ENCODE measurements at regions not wholly inside any gene's neighbourhood (a gene's known extent, or its start where the extent isn't known, plus 50 kb on each side); places are given as distances from the start of the nearest gene placed in this dataset.

DNA sequence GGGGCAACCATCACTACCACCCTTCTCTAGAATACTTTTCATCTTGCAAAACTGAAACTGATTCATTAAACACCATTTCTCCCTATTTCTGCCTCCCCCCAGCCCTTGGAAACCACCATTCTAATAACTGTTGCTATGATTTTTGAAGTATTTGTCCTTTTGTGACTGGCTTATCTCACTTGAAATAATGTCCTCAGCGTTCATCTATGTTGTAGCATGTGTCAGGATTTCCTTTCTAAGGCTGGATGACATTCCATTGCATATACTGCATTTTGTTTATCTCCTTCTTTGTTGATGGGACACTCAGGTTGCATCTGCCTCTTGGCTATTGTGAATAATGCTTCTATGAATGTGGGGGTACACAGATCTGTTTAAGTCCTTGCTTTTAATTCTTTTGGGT is 327.6 kb upstream of the ZNF32 start:
- TF ChIP-seq, protein P1, sequence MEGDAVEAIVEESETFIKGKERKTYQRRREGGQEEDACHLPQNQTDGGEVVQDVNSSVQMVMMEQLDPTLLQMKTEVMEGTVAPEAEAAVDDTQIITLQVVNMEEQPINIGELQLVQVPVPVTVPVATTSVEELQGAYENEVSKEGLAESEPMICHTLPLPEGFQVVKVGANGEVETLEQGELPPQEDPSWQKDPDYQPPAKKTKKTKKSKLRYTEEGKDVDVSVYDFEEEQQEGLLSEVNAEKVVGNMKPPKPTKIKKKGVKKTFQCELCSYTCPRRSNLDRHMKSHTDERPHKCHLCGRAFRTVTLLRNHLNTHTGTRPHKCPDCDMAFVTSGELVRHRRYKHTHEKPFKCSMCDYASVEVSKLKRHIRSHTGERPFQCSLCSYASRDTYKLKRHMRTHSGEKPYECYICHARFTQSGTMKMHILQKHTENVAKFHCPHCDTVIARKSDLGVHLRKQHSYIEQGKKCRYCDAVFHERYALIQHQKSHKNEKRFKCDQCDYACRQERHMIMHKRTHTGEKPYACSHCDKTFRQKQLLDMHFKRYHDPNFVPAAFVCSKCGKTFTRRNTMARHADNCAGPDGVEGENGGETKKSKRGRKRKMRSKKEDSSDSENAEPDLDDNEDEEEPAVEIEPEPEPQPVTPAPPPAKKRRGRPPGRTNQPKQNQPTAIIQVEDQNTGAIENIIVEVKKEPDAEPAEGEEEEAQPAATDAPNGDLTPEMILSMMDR (IDR thresholded peaks at IDR 0.05; ENCODE audit: low read depth, low read length) = no peak
- DNase-seq (ENCODE audit: extremely low read depth, low read depth) = no peak

DNA sequence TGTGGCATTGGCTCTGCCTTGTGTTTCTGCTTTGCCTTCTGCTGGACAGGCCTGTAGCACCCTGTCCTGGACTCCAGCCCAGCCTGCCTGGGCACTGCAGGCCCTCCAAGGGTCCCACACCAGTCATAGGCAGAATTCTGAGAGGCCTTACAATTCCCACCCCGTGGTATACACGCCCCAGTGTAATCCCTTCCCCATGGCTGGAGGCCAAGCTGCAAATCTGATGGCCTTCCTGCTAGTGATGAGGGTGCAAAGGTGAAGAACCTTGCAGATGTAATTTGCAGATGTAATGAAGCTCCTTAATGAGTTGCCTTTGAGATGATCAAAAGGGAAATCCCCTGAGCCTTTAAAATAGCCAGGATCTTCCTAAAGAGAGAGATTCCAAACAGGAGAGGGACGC is 325.1 kb upstream of the ZNF32 start:
- TF ChIP-seq, protein P1 (IDR thresholded peaks at IDR 0.05; ENCODE audit: low read depth, low read length) = no peak
- DNase-seq (ENCODE audit: extremely low read depth, low read depth) = no peak

DNA sequence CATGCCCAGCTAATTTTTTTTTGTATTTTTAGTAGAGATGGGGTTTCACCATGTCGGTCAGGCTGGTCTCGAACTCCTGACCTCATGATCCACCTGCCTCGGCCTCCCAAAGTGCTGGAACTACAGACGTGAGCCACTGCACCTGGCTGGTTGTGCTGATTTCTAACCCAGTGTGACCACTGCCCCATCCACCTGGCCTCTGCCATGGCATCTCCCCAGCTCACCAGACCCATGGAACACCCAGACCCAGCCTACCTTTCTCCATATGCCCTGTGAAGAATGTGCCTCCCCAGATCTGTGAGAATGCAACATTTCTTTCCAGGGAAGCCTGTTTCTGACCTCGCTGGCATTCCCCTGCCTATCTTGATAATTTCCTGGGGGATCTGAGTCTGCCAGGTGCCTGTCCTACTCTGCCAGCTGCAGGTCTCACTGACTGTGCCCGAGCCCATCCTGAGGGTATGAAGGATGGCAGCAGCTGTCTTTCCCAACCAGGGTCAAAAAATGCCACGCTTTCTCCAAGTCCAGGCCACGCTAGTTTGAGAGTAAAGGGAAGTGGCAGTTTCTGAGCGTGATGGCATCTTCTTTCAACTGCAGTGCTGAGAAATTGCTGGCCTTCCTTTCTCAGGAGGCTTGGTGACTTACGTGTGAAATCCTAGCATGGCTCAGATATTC is 324.4 kb upstream of the ZNF32 start:
- no peak for DNase-seq (ENCODE audit: extremely low read depth, low read depth)
- TF ChIP-seq, protein P1 (IDR thresholded peaks at IDR 0.05; ENCODE audit: low read depth, low read length) = no peak

- DNase-seq (ENCODE audit: extremely low read depth, low read depth) = no peak
- TF ChIP-seq, protein P1 (IDR thresholded peaks at IDR 0.05; ENCODE audit: low read depth, low read length) = no peak
These were observed 323.3 kb upstream of the ZNF32 start for GRCh38 chr10:43971981-43972380.

DNA sequence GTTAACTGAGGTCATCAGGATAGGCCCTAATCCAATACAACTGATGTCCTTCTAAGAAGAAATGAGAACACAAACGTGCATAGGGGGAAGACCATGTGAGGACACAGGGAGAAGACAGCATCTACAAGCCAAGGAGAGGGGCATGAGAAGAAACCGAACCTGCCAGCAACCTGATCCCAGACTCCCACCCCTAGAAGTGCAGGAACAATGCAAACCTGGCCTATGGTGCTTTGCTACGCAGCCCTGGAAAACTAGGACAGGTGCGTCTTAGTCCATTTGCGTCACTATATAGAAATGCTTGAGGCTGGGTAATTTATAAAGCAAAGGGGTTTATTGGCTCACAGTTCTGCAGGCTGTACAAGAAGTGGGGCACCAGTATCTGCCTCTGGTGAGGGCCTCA is 322.6 kb upstream of the ZNF32 start:
- TF ChIP-seq, protein P1 (IDR thresholded peaks at IDR 0.05; ENCODE audit: low read depth, low read length) = no peak
- DNase-seq (ENCODE audit: extremely low read depth, low read depth) = no peak

GRCh38 chr10:43970717-43971116 is 322.0 kb upstream of the ZNF32 start:
- DNase-seq (ENCODE audit: extremely low read depth, low read depth) = no peak
- TF ChIP-seq, protein P1 (IDR thresholded peaks at IDR 0.05; ENCODE audit: low read depth, low read length) = no peak

DNA sequence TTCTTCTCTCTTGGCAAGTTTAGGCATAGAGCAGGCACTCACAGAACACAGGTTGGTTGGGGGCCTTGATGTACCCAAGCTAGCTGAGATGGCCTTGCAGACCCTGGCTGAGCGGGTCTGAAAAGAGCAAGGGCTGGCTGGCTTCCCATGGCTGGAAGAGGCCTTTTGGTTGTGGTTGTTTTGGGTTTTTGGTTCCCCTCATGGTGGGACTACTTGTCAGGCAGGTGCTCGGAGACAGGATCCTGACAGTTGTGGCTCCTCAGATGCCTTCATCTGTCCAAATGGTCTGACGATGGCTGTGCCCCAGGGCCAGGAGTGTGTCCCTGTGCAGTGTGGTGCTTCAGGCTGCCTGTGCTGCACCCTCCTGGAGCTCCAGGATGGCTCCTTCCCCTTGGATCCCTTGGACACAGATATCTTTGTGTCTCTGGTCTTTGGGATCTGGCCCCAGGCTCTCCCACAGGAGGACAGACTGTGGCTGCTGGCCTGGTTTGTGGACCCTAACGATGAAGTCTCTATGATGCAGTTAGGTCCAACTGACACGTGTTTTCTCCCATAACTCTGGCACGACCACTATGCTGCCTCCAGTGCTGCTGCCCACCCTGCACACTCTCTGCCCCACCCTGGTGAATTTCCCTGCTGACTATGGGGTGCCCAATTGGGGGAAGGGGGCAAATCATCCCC is 321.5 kb upstream of the ZNF32 start:
- no peak for DNase-seq (ENCODE audit: extremely low read depth, low read depth)
- TF ChIP-seq, protein P1 (IDR thresholded peaks at IDR 0.05; ENCODE audit: low read depth, low read length) = no peak
